AML-193 (cell line): ENCODE measurements at regions not wholly inside any gene's neighbourhood (a gene's known extent, or its start where the extent isn't known, plus 50 kb on each side); places are given as distances from the start of the nearest gene placed in this dataset.
"Not testable (repeated sequence)": the region's sequence is repeated elsewhere in the genome, so short reads cannot be mapped to it uniquely, and the experiment has no call there.

Source experiments
- DNase-seq, 2 experiments: peaks; one replicate each; lab custom pipeline; 2025; lab: John Stamatoyannopoulos, UW

GRCh38 chr5:38678697-38679096, 122.3 kb upstream of the LIFR start:
- DNase-seq, result not testable (repeated sequence)

- DNase-seq, result no peak
Measured at GRCh38 chr5:38680094-38680825, 123.8 kb upstream of the LIFR start.

- no peak for DNase-seq
Measured at GRCh38 chr5:38681029-38681706, 124.7 kb upstream of the LIFR start.

- DNase-seq, result no peak
Measured at GRCh38 chr5:38681966-38682365, 125.5 kb upstream of the LIFR start.

- DNase-seq, result no peak
Measured at GRCh38 chr5:38686658-38687057, 130.2 kb upstream of the LIFR start.

- DNase-seq, result no peak
Measured at GRCh38 chr5:38692346-38692745, 135.9 kb upstream of the LIFR start.

GRCh38 chr5:38692781-38693527, 136.5 kb upstream of the LIFR start:
- no peak for DNase-seq

GRCh38 chr5:38695021-38695958, 138.8 kb upstream of the LIFR start:
- no peak for DNase-seq

GRCh38 chr5:38697013-38697412, 140.6 kb upstream of the LIFR start:
- DNase-seq, result no peak

- not testable (repeated sequence) for DNase-seq
Measured at GRCh38 chr5:38705529-38705928, 140.3 kb upstream of the OSMR start.

GRCh38 chr5:38706376-38706775, 139.4 kb upstream of the OSMR start:
- no peak for DNase-seq

- DNase-seq, result no peak
Measured at GRCh38 chr5:38707352-38708210, 138.2 kb upstream of the OSMR start.

- no peak for DNase-seq
Measured at GRCh38 chr5:38709678-38710306, 136.0 kb upstream of the OSMR start.

- no peak for DNase-seq
Measured at GRCh38 chr5:38710627-38711026, 135.2 kb upstream of the OSMR start.

- DNase-seq, result no peak
Measured at GRCh38 chr5:38712391-38712790, 133.4 kb upstream of the OSMR start.

- no peak for DNase-seq
Measured at GRCh38 chr5:38714240-38714639, 131.6 kb upstream of the OSMR start.

- DNase-seq, result no peak
Measured at GRCh38 chr5:38714703-38715355, 131.0 kb upstream of the OSMR start.

GRCh38 chr5:38715696-38716095, 130.1 kb upstream of the OSMR start:
- DNase-seq, result no peak

- DNase-seq, result no peak
Measured at GRCh38 chr5:38716516-38716915, 129.3 kb upstream of the OSMR start.
